Peyer's patch (tissue), 4 donors: ENCODE measurements at regions not wholly inside any gene's neighbourhood (a gene's known extent, or its start where the extent isn't known, plus 50 kb on each side); places are given as distances from the start of the nearest gene placed in this dataset.
"Not testable (repeated sequence)": the region's sequence is repeated elsewhere in the genome, so short reads cannot be mapped to it uniquely, and the experiment has no call there.

Source experiments
- POLR2A ChIP-seq, 2 donors: fragments of 450-650 bp; IDR thresholded peaks; one replicate each; pipeline ENCODE4 v1.5.1; 2017; ENCODE audit warnings: antibody characterized with exemption in 2 of 2, mild to moderate bottlenecking in 2 of 2, moderate library complexity in 2 of 2
- TF ChIP-seq, protein P1 (sequence below), 6 experiments: fragments of 450-650 bp in 4 of 6; fragments of 200-600 bp in 2 of 6; sonication (generic) in 1 of 6; IDR thresholded peaks; one replicate each; pipeline ENCODE4 v1.5.1; 2017 to 2019; ENCODE audit warnings: antibody characterized with exemption in 6 of 6, mild to moderate bottlenecking in 3 of 6, moderate library complexity in 1 of 6

GRCh38 chr13:109264603-109265437 is 521.6 kb downstream of the IRS2 start:
- not testable (repeated sequence) for TF ChIP-seq POLR2A (IDR thresholded peaks at IDR 0.05)
- TF ChIP-seq, protein P1, sequence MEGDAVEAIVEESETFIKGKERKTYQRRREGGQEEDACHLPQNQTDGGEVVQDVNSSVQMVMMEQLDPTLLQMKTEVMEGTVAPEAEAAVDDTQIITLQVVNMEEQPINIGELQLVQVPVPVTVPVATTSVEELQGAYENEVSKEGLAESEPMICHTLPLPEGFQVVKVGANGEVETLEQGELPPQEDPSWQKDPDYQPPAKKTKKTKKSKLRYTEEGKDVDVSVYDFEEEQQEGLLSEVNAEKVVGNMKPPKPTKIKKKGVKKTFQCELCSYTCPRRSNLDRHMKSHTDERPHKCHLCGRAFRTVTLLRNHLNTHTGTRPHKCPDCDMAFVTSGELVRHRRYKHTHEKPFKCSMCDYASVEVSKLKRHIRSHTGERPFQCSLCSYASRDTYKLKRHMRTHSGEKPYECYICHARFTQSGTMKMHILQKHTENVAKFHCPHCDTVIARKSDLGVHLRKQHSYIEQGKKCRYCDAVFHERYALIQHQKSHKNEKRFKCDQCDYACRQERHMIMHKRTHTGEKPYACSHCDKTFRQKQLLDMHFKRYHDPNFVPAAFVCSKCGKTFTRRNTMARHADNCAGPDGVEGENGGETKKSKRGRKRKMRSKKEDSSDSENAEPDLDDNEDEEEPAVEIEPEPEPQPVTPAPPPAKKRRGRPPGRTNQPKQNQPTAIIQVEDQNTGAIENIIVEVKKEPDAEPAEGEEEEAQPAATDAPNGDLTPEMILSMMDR (IDR thresholded peaks at IDR 0.05) = not testable (repeated sequence)
